ENCODE measurements at regions not wholly inside any gene's neighbourhood (a gene's known extent, or its start where the extent isn't known, plus 50 kb on each side); places are given as distances from the start of the nearest gene placed in this dataset.

DNA sequence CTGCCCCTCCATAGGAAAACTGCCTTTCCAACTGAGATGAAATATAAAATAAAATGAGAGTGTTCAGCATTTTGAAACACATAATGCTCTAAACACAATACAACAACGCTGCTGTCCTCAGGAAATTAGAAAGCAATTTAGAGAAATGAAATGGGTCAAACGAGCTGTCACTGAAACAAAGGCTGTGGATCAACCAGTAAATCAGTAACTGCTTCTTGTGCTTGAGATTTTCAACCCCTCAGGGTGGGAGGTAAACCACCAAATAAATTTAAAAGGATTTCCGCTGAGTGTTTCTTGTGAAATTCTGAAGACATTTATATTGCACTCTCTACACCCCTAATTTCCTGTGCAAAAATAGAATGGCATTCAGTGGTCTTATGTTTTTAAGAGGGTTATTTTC, 657.1 kb upstream of the SEL1L start:
- Mint-ChIP-seq H3K4me3 (no peak overlapping the region), H3K27me3 (ENCODE audit: low read depth in 2 of 2) (no peaks in the 10 kb centered on the region), H3K36me3 (peaks cover 6% of the 10 kb centered on the region), H3K9me3 (peaks cover 20% of the 10 kb centered on the region in 2 donors), H3K4me1 (no peaks in the 10 kb centered on the region), H3K27ac (no peak overlapping the region)
- intact Hi-C loops (cut with micrococcal nuclease): no loop called here
- no peak for DNase-seq
- TF ChIP-seq, protein P1, sequence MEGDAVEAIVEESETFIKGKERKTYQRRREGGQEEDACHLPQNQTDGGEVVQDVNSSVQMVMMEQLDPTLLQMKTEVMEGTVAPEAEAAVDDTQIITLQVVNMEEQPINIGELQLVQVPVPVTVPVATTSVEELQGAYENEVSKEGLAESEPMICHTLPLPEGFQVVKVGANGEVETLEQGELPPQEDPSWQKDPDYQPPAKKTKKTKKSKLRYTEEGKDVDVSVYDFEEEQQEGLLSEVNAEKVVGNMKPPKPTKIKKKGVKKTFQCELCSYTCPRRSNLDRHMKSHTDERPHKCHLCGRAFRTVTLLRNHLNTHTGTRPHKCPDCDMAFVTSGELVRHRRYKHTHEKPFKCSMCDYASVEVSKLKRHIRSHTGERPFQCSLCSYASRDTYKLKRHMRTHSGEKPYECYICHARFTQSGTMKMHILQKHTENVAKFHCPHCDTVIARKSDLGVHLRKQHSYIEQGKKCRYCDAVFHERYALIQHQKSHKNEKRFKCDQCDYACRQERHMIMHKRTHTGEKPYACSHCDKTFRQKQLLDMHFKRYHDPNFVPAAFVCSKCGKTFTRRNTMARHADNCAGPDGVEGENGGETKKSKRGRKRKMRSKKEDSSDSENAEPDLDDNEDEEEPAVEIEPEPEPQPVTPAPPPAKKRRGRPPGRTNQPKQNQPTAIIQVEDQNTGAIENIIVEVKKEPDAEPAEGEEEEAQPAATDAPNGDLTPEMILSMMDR (IDR thresholded peaks at IDR 0.05): no peak
- WGBS (ENCODE audit: insufficient coverage): 43% methylated on average over 3 of the region's 3 CpGs
- peaks cover 17% of the 10 kb centered on the region for H3K9me3 ChIP-seq (ENCODE audit: control insufficient read depth, insufficient read depth, low read length)
- no peaks in the 10 kb centered on the region for H3K4me1 ChIP-seq (ENCODE audit: control insufficient read depth, insufficient read depth, low read length)
- no peak for ATAC-seq
- H3K4me3 ChIP-seq (ENCODE audit: low read length): no peak overlapping the region
- H3K27me3 ChIP-seq (ENCODE audit: control insufficient read depth, insufficient read depth, low read length): no peaks in the 10 kb centered on the region
- H3K27ac ChIP-seq (ENCODE audit: low read length): no peak overlapping the region
- no peaks in the 10 kb centered on the region for H3K36me3 ChIP-seq (ENCODE audit: control insufficient read depth, insufficient read depth, low read length)

DNA sequence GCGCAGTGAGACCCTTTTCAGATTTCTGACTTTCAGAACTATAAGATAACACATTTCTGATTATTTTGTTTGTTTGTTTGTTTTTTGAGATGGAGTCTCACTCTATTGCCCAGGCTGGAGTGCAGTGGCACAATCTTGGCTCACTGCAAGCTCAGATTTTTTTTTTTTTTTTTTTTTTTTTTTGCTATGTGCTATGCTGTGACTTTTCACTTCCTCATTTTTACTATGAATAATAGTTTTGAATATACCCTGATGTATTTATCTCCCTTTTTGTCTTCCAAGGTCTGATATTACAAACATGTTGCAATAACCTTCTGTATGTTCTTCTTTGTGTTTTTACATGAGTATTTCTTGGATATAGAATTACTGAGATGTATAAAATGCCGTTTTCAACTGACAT, 658.7 kb upstream of the SEL1L start:
- H3K4me3 ChIP-seq (ENCODE audit: low read length): no peak overlapping the region
- H3K36me3 ChIP-seq (ENCODE audit: control insufficient read depth, insufficient read depth, low read length): no peaks in the 10 kb centered on the region
- no peak overlapping the region for H3K27ac ChIP-seq (ENCODE audit: low read length)
- no peaks in the 10 kb centered on the region for H3K27me3 ChIP-seq (ENCODE audit: control insufficient read depth, insufficient read depth, low read length)
- H3K36me3 Mint-ChIP-seq: peaks cover 9% of the 10 kb centered on the region
- H3K9me3 ChIP-seq (ENCODE audit: control insufficient read depth, insufficient read depth, low read length): peaks cover 17% of the 10 kb centered on the region
- no peaks in the 10 kb centered on the region for H3K27me3 Mint-ChIP-seq (ENCODE audit: low read depth in 2 of 2)
- no peak for ATAC-seq
- WGBS (ENCODE audit: insufficient coverage): 86% methylated on average over 2 of the region's 2 CpGs
- H3K9me3 Mint-ChIP-seq: peaks cover 18% of the 10 kb centered on the region in 2 donors
- no peaks in the 10 kb centered on the region for H3K4me1 Mint-ChIP-seq
- DNase-seq: no peak
- intact Hi-C loops (cut with micrococcal nuclease): no loop called here
- TF ChIP-seq, protein P1 (IDR thresholded peaks at IDR 0.05): no peak
- H3K4me3 Mint-ChIP-seq: no peak overlapping the region
- no peak overlapping the region for H3K27ac Mint-ChIP-seq
- H3K4me1 ChIP-seq (ENCODE audit: control insufficient read depth, insufficient read depth, low read length): no peaks in the 10 kb centered on the region

DNA sequence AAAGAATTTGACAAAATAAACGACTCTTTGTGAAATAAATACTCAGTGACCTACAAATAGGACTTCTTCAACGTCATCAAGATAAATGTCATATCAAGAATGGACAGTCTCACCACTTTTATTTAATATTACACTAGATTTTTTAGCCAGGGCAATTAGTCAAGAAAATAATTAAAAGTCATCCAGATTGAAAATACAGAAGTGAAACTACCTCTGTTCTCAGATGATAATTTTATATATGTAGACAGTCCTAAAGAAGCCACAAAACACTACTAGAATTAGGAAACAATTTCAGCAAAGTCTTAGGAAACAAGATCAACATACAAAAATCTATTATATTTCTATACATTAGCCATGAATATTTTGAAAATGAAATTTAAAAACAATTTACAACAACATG, 689.6 kb upstream of the SEL1L start:
- no peak overlapping the region for H3K4me3 Mint-ChIP-seq
- TF ChIP-seq, protein P1 (IDR thresholded peaks at IDR 0.05): no peak
- intact Hi-C loops (cut with micrococcal nuclease): no loop called here

DNA sequence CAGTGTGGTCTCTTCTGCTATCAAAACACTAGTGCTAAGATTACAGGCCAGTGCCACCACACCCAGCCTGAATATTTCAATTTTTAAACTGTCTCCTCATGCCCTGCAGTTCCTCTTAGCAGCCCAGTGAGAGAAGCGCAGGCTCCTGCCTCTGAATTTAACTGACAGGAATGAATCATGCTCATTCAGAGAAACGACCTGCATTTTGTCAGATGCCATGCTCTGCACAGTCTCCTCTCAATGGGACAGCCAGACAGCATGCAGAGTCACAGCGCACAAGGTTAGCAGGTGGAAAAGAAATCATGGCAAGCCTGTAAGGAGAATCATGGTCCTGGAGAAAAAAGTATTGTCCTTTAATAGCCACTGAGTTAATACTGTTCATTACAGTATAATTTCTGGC, 691.0 kb upstream of the SEL1L start:
- H3K27me3 ChIP-seq (ENCODE audit: control insufficient read depth, insufficient read depth, low read length): no peaks in the 10 kb centered on the region
- 69% methylated on average over 3 of the region's 3 CpGs for WGBS (ENCODE audit: insufficient coverage)
- no peaks in the 10 kb centered on the region for H3K36me3 ChIP-seq (ENCODE audit: control insufficient read depth, insufficient read depth, low read length)
- Mint-ChIP-seq H3K4me1 (no peaks in the 10 kb centered on the region), H3K4me3 (no peak overlapping the region), H3K36me3 (peaks cover 10% of the 10 kb centered on the region), H3K9me3 (peaks cover 10 to 16% of the 10 kb centered on the region in 2 donors), H3K27ac (no peak overlapping the region), H3K27me3 (ENCODE audit: low read depth in 2 of 2) (no peaks in the 10 kb centered on the region)
- DNase-seq: no peak
- intact Hi-C loops (cut with micrococcal nuclease): no loop called here
- H3K4me3 ChIP-seq (ENCODE audit: low read length): no peak overlapping the region
- TF ChIP-seq, protein P1 (IDR thresholded peaks at IDR 0.05): no peak
- H3K9me3 ChIP-seq (ENCODE audit: control insufficient read depth, insufficient read depth, low read length): peaks cover 4% of the 10 kb centered on the region
- H3K4me1 ChIP-seq (ENCODE audit: control insufficient read depth, insufficient read depth, low read length): no peaks in the 10 kb centered on the region
- no peak for ATAC-seq
- no peak overlapping the region for H3K27ac ChIP-seq (ENCODE audit: low read length)

More for the DNA sequence above, 689.6 kb upstream of the SEL1L start:
- H3K27ac ChIP-seq (ENCODE audit: low read length): no peak overlapping the region
- no peak for DNase-seq
- Mint-ChIP-seq H3K36me3 (peaks cover 10% of the 10 kb centered on the region), H3K27me3 (ENCODE audit: low read depth in 2 of 2) (no peaks in the 10 kb centered on the region), H3K9me3 (peaks cover 13 to 20% of the 10 kb centered on the region in 2 donors), H3K27ac (no peak overlapping the region), H3K4me1 (no peaks in the 10 kb centered on the region)
- no peaks in the 10 kb centered on the region for H3K27me3 ChIP-seq (ENCODE audit: control insufficient read depth, insufficient read depth, low read length)
- peaks cover 4% of the 10 kb centered on the region for H3K9me3 ChIP-seq (ENCODE audit: control insufficient read depth, insufficient read depth, low read length)
- H3K4me3 ChIP-seq (ENCODE audit: low read length): no peak overlapping the region
- no peaks in the 10 kb centered on the region for H3K4me1 ChIP-seq (ENCODE audit: control insufficient read depth, insufficient read depth, low read length)
- H3K36me3 ChIP-seq (ENCODE audit: control insufficient read depth, insufficient read depth, low read length): no peaks in the 10 kb centered on the region
- no CpG with 5 or more reads among the region's 2 CpGs for WGBS (ENCODE audit: insufficient coverage)
- no peak for ATAC-seq

All from natural killer cell (primary cell).